ENCODE measurements at regions not wholly inside any gene's neighbourhood (a gene's known extent, or its start where the extent isn't known, plus 50 kb on each side); places are given as distances from the start of the nearest gene placed in this dataset.

GRCh38 chr15:91688811-91689210 lies 164.7 kb upstream of the SLCO3A1 start:
- no peak for TF ChIP-seq CTCF (conservative IDR thresholded peaks at IDR 0.05 in 1 of 2, IDR thresholded peaks at IDR 0.05 in 1 of 2; ENCODE audit: low read depth in 1 of 2, low read length in 2 of 2)
- TF ChIP-seq EZH2 (IDR thresholded peaks at IDR 0.05; ENCODE audit: low read length, missing control alignments) = no peak
